CD4-positive, CD25-positive, alpha-beta regulatory T cell (primary cell): ENCODE measurements at regions not wholly inside any gene's neighbourhood (a gene's known extent, or its start where the extent isn't known, plus 50 kb on each side); places are given as distances from the start of the nearest gene placed in this dataset.
A peak's percentile ranks its signal among the peaks of the same experiment; 100 is the strongest.

Experiments used
- ATAC-seq, 2 donors: fragments of 150-1000 bp; cut with Tn5 transposase; one replicate each; pipeline ENCODE4 v1.10.0; 2021; ENCODE audit warnings: low read depth in 2 of 2, moderate number of reproducible peaks in 2 of 2, moderate library complexity in 1 of 2
- DNase-seq, 3 donors: peaks; one replicate each; pipeline versions ENCODE4 v3.0.0 to v3.0.0-alpha.2; 2012 to 2022; ENCODE audit warnings: mixed read lengths in 1 of 3
- H3K27ac ChIP-seq: one replicate; pipeline ENCODE4 v1.7.0; 2013; ENCODE audit warnings: mild to moderate bottlenecking, low read length; ENCODE audit not compliant: insufficient read depth, poor library complexity, severe bottlenecking
- H3K27me3 ChIP-seq: one replicate; pipeline ENCODE4 v1.7.0; 2013; ENCODE audit warnings: low read length; ENCODE audit not compliant: control insufficient read depth, insufficient read depth
- H3K36me3 ChIP-seq: one replicate; pipeline ENCODE4 v1.7.0; 2013; ENCODE audit warnings: mild to moderate bottlenecking, low read length, moderate library complexity; ENCODE audit not compliant: control insufficient read depth, insufficient read depth
- H3K4me1 ChIP-seq: 2 replicates; pipeline ENCODE4 v1.7.0; 2013; ENCODE audit warnings: mild to moderate bottlenecking, low read length; ENCODE audit not compliant: insufficient read depth, control insufficient read depth, poor library complexity, severe bottlenecking
- H3K4me3 ChIP-seq: one replicate; pipeline ENCODE4 v1.7.0; 2013; ENCODE audit warnings: low read depth, mild to moderate bottlenecking, low read length, moderate library complexity
- H3K9me3 ChIP-seq, 2 experiments: 1 replicate in 1 of 2; 2 replicates in 1 of 2; pipeline ENCODE4 v1.7.0; 2013; ENCODE audit warnings: low read length in 2 of 2, mild to moderate bottlenecking in 1 of 2, moderate library complexity in 1 of 2; ENCODE audit not compliant: control insufficient read depth in 2 of 2
- H3K27ac Mint-ChIP-seq, 3 donors: one replicate each; pipeline ENCODE4 v1.8.0; 2020 to 2022; ENCODE audit warnings: mild to moderate bottlenecking in 3 of 3, mixed read lengths in 3 of 3, moderate library complexity in 2 of 3
- H3K27me3 Mint-ChIP-seq: one replicate; pipeline ENCODE4 v1.8.0; 2022; ENCODE audit warnings: mild to moderate bottlenecking, mixed read lengths
- H3K36me3 Mint-ChIP-seq: one replicate; pipeline ENCODE4 v1.8.0; 2020; ENCODE audit warnings: mixed read lengths
- H3K4me1 Mint-ChIP-seq, 4 donors: one replicate each; pipeline ENCODE4 v1.8.0; 2020 to 2022; ENCODE audit warnings: mixed read lengths in 4 of 4, mild to moderate bottlenecking in 1 of 4
- H3K4me3 Mint-ChIP-seq, 4 donors: one replicate each; pipeline ENCODE4 v1.8.0; 2020 to 2022; ENCODE audit warnings: mild to moderate bottlenecking in 4 of 4, mixed read lengths in 4 of 4, moderate library complexity in 3 of 4
- H3K9me3 Mint-ChIP-seq, 7 donors: one replicate each; pipeline ENCODE4 v1.8.0; 2020 to 2022; ENCODE audit warnings: mixed read lengths in 7 of 7, mild to moderate bottlenecking in 3 of 7, moderate library complexity in 2 of 7

DNA sequence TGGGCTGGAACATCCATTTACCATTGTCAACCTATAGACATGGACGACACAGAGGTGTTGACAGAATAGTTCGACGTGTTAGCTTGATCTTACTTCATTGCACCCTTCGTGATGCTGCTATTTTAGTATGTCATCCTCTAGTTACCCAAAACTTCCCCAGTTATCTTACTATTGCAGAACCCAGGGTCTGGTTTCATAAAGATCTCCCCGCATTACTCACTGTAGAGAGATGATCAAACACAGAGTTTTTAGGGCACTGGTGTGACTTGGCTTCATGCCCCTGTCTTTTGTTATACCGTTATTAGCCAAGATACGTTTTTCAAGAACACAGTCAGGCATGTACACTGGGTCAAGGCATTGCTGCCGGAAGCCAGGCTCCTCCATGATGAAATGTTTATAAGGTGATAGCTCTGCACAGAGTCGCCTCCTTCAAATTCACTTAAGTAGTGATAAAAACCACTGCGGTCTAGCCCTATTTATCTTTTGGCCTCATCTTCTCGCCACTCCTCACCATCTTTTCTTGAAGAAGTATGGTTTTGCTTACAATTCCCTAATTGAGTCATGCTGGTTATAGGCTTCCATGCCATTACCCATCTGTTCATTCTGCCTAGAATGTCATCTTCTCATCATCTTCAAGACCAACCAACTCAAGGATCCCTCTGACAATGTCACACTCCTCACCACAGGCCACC lies 1127.9 kb downstream of the VRK1 start:
- Mint-ChIP-seq H3K4me1 (peaks cover 0 to 11% (median 8%) of the 10 kb centered on the region in 4 donors), H3K4me3 (no peak overlapping the region), H3K27me3 (peaks cover 4% of the 10 kb centered on the region), H3K9me3 (no peaks in the 10 kb centered on the region), H3K36me3 (peaks cover 24% of the 10 kb centered on the region), H3K27ac (no peak overlapping the region)
- Histone ChIP-seq H3K4me1 (no peaks in the 10 kb centered on the region), H3K27me3 (no peaks in the 10 kb centered on the region), H3K4me3 (no peak overlapping the region), H3K27ac (no peak overlapping the region), H3K9me3 (no peaks in the 10 kb centered on the region), H3K36me3 (no peaks in the 10 kb centered on the region)
- DNase-seq (no peak), ATAC-seq (no peak)

DNA sequence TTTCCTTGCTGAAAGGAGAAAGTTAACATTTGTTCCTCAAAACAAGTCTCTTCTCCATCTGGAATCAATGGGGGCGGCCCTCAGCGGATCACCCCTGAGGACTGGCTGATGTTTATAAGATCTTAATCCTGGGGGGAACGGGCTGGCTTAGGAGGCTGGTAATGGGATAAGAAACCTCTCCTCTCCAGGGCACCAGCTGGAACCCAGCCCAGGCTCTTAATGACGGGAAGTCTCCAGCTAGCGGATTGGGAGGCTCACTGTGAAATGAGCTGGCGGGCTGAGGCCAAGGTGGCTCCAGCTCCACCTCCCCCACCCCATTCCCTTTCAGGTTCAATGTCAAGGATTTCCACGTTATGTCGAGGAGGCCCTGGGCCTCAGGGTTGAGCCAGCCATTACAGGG lies 1133.0 kb downstream of the VRK1 start:
- H3K9me3 Mint-ChIP-seq: peaks cover 0 to 3% (median 0%) of the 10 kb centered on the region in 7 donors
- no peak overlapping the region for H3K4me3 Mint-ChIP-seq
- no peaks in the 10 kb centered on the region for H3K4me1 ChIP-seq
- no peak overlapping the region for H3K27ac ChIP-seq
- no peaks in the 10 kb centered on the region for H3K27me3 ChIP-seq
- no peaks in the 10 kb centered on the region for H3K27me3 Mint-ChIP-seq
- H3K9me3 ChIP-seq: no peaks in the 10 kb centered on the region
- H3K36me3 Mint-ChIP-seq: peaks cover 38% of the 10 kb centered on the region
- no peaks in the 10 kb centered on the region for H3K36me3 ChIP-seq
- no peak overlapping the region for H3K4me3 ChIP-seq
- peaks cover 0 to 27% (median 25%) of the 10 kb centered on the region in 4 donors for H3K4me1 Mint-ChIP-seq
- peak overlapping the region in 1 of 3 donors; percentile 4 for H3K27ac Mint-ChIP-seq
- DNase-seq (no peak), ATAC-seq (no peak)

DNA sequence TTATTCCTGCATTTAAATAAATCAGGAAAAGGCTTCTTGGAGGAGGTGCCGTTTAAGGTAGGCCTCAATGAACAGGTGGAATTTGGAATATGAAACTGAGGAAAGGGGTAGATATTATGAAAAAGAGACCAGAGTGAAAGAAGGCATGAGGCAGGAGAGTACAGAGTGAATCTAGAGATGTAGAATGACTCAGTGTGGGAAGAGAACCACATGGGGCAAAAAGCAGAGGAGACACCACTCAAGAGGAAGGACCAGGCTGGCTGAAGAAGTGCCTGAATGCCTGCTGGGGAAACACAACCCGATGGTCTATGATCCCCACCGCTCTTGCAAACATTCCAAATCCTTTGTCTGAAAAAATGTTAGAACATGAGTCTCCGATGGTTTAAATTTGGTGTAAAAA lies 1134.1 kb downstream of the VRK1 start:
- peaks cover 32% of the 10 kb centered on the region for H3K36me3 Mint-ChIP-seq
- H3K4me3 ChIP-seq: no peak overlapping the region
- H3K27ac Mint-ChIP-seq: peak overlapping the region in 2 of 3 donors; percentile 2 to 4

DNA sequence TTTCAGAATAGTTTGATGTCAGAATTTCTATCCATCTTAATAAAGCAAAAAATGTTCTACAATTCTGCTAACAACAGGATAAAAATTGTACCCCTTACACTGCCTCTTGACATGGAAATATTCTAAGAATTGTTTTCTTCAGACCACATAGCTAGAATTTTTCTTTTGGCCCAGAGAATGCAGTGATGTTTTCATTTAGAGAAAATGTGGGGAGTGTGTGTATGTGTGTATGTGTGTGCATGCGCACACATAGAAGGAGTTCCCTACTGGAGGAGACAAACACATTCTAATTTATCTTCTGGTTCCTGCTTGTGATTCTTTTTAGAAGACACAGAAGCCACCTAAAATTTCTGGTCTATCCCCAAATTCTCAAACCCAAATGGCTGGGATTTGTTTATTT lies 1145.7 kb downstream of the VRK1 start:
- Histone ChIP-seq H3K4me1 (no peaks in the 10 kb centered on the region), H3K36me3 (peaks cover 2% of the 10 kb centered on the region), H3K27me3 (no peaks in the 10 kb centered on the region), H3K4me3 (no peak overlapping the region), H3K27ac (no peak overlapping the region), H3K9me3 (no peaks in the 10 kb centered on the region)
- Mint-ChIP-seq H3K36me3 (peaks cover 49% of the 10 kb centered on the region), H3K27ac (no peak overlapping the region), H3K27me3 (no peaks in the 10 kb centered on the region), H3K4me1 (peaks cover 0 to 27% (median 13%) of the 10 kb centered on the region in 4 donors), H3K4me3 (no peak overlapping the region), H3K9me3 (peaks cover 0 to 6% (median 3%) of the 10 kb centered on the region in 7 donors)
- DNase-seq (no peak), ATAC-seq (no peak)

More for the DNA sequence above, 1134.1 kb downstream of the VRK1 start:
- Mint-ChIP-seq H3K9me3 (peaks cover 0 to 3% (median 0%) of the 10 kb centered on the region in 7 donors), H3K4me3 (peak overlapping the region in 1 of 4 donors; percentile 32), H3K4me1 (peaks cover 3 to 27% (median 19%) of the 10 kb centered on the region in 4 donors), H3K27me3 (no peaks in the 10 kb centered on the region)
- no peaks in the 10 kb centered on the region for H3K27me3 ChIP-seq
- H3K36me3 ChIP-seq: no peaks in the 10 kb centered on the region
- H3K27ac ChIP-seq: no peak overlapping the region
- H3K9me3 ChIP-seq: no peaks in the 10 kb centered on the region
- ATAC-seq (no peak), DNase-seq (no peak)
- H3K4me1 ChIP-seq: no peaks in the 10 kb centered on the region

DNA sequence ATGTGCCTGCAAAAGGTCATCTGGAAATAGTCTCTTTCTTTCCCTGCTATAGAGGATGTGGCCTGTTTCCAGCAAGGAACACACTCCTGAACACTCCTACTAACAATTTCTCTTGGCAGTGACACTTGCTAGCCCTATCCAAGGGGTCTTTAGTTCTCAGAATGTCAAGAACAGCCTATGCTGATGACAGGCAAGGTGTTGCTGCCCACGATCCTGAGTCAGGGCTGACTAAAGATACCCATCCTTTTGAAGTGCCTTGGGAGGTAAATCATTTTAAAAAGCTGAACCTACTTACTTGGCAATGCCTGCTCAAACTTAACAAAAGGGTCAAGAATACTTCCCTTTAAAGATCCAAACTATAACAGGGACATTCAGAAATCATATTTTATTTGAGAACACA lies 1146.4 kb downstream of the VRK1 start:
- no peaks in the 10 kb centered on the region for H3K27me3 Mint-ChIP-seq
- H3K9me3 ChIP-seq: no peaks in the 10 kb centered on the region
- peaks cover 7% of the 10 kb centered on the region for H3K36me3 ChIP-seq
- ATAC-seq: no peak
- H3K9me3 Mint-ChIP-seq: peaks cover 0 to 6% (median 0%) of the 10 kb centered on the region in 7 donors
- no peaks in the 10 kb centered on the region for H3K27me3 ChIP-seq
- H3K4me1 Mint-ChIP-seq: peaks cover 0 to 26% (median 10%) of the 10 kb centered on the region in 4 donors
- no peak overlapping the region for H3K27ac Mint-ChIP-seq
- peaks cover 49% of the 10 kb centered on the region for H3K36me3 Mint-ChIP-seq
- no peak overlapping the region for H3K27ac ChIP-seq
- H3K4me3 Mint-ChIP-seq: no peak overlapping the region
- H3K4me3 ChIP-seq: no peak overlapping the region
- DNase-seq: no peak
- no peaks in the 10 kb centered on the region for H3K4me1 ChIP-seq

DNA sequence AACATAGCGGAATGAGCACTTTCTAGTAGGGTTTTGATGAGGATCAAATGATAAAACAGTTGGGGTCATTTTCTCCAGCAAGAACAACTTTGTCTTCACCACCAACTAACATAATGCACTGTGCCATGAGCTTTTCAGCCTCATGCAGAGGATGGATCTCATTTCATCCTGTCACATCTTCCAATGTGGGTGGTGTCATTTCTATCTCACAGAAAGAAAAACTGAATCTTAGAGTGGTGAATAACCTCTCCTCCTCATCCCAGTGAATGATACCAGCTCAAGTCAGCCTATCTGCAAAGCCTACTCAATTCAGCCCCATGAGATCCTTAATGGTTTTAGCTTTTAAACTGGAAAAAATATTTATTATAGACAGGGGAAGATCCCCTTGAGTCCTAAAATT lies 1147.2 kb downstream of the VRK1 start:
- no peaks in the 10 kb centered on the region for H3K27me3 Mint-ChIP-seq
- Histone ChIP-seq H3K27me3 (no peaks in the 10 kb centered on the region), H3K9me3 (no peaks in the 10 kb centered on the region), H3K27ac (no peak overlapping the region), H3K36me3 (peaks cover 13% of the 10 kb centered on the region), H3K4me3 (no peak overlapping the region), H3K4me1 (no peaks in the 10 kb centered on the region)
- H3K9me3 Mint-ChIP-seq: peaks cover 0 to 6% (median 0%) of the 10 kb centered on the region in 7 donors
- H3K4me3 Mint-ChIP-seq: no peak overlapping the region
- ATAC-seq: no peak
- peaks cover 44% of the 10 kb centered on the region for H3K36me3 Mint-ChIP-seq
- H3K4me1 Mint-ChIP-seq: peaks cover 0 to 21% (median 10%) of the 10 kb centered on the region in 4 donors
- no peak for DNase-seq
- no peak overlapping the region for H3K27ac Mint-ChIP-seq

DNA sequence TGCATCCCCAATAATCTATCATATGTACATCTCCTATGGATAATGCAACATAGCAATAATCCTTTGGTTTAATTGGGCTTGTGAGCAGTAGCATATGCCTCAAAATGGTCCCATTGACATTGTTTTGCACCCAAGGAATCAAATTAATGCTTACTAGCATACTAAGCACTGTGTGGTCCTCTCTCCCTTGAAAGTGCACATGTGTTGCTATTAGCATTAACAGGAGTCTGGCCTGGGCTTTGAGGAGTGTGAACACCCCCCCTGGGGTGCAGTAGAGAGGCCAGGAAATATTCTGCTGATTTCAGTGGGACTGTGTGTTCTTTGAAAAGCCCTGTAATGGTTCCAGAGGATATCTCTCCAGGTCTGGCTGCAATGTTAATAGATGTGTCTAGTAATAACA lies 1148.4 kb downstream of the VRK1 start:
- H3K9me3 ChIP-seq: no peaks in the 10 kb centered on the region
- H3K4me1 ChIP-seq: no peaks in the 10 kb centered on the region
- Mint-ChIP-seq H3K27me3 (no peaks in the 10 kb centered on the region), H3K9me3 (peaks cover 0 to 4% (median 0%) of the 10 kb centered on the region in 7 donors), H3K4me3 (no peak overlapping the region), H3K36me3 (peaks cover 42% of the 10 kb centered on the region), H3K4me1 (peaks cover 0 to 20% (median 11%) of the 10 kb centered on the region in 4 donors), H3K27ac (no peak overlapping the region)
- H3K36me3 ChIP-seq: peaks cover 13% of the 10 kb centered on the region
- no peak for DNase-seq
- ATAC-seq: no peak
- H3K4me3 ChIP-seq: no peak overlapping the region
- no peak overlapping the region for H3K27ac ChIP-seq
- H3K27me3 ChIP-seq: no peaks in the 10 kb centered on the region

DNA sequence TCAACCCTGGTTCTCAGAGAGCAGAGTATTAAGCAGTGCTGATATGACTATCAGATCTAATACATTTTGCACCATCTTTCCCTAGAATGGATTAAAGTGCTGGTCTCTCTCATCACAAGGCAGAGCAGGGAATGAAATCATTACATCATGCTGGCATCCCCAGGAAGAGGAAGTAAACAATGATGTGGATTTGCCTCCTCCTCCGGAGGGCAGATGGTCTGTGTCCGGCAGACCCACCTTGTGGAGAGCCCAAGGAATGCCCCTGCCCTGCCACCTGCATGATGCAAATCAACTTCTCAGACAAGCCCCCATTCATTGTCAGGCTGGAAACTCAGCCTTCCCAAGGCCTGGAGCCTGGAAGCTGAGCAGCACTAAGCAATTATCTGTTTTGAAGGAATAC lies 1149.1 kb downstream of the VRK1 start:
- Mint-ChIP-seq H3K4me3 (no peak overlapping the region), H3K36me3 (peaks cover 45% of the 10 kb centered on the region), H3K27me3 (no peaks in the 10 kb centered on the region), H3K4me1 (peaks cover 0 to 22% (median 16%) of the 10 kb centered on the region in 4 donors), H3K27ac (peak overlapping the region in 1 of 3 donors; percentile 21), H3K9me3 (peaks cover 0 to 4% (median 0%) of the 10 kb centered on the region in 7 donors)
- Histone ChIP-seq H3K9me3 (no peaks in the 10 kb centered on the region), H3K27me3 (no peaks in the 10 kb centered on the region), H3K27ac (no peak overlapping the region), H3K36me3 (peaks cover 13% of the 10 kb centered on the region), H3K4me1 (no peaks in the 10 kb centered on the region), H3K4me3 (no peak overlapping the region)
- no peak for ATAC-seq
- no peak for DNase-seq
